HepG2 (cell line): ENCODE measurements at regions not wholly inside any gene's neighbourhood (a gene's known extent, or its start where the extent isn't known, plus 50 kb on each side); places are given as distances from the start of the nearest gene placed in this dataset.

Experiments used
- ATAC-seq: fragments of 200-7000 bp; cut with Tn5 transposase; 3 replicates; pipeline ENCODE4 v1.9.1; 2020; ENCODE audit warnings: mild to moderate bottlenecking, moderate library complexity
- BruUV-seq: library from RNA; stranded (reverse); fragments of 400-500 nt; replicated peaks from 2 replicates; lab custom pipeline; 2021; lab: Mats Ljungman, UMichigan
- CTCF ChIA-PET: fragments of 300-600 bp; formaldehyde crosslinking; extraction: SDS; loops from one replicate; lab custom pipeline; 2021; ENCODE audit warnings: low total read pairs, inconsistent platforms, low intra/inter-chr PET ratio; lab: Yijun Ruan, JAX
- POLR2A ChIA-PET: fragments of 350-600 bp; sonication (Branson Sonifier 250); formaldehyde crosslinking; loops from one replicate; lab custom pipeline; 2020; ENCODE audit warnings: antibody characterized with exemption, inconsistent platforms; lab: Yijun Ruan, JAX
- DNase-seq: peaks from one replicate; pipeline ENCODE4 v3.0.0-alpha.2; 2015; ENCODE audit warnings: low spot score
- FAIRE-seq: peaks from 3 replicates; lab custom pipeline; 2011; peaks lifted over from hg19 to GRCh38; lab: Jason Lieb, UNC
- H2AFZ ChIP-seq: one replicate; pipeline ENCODE4 v1.6.1; 2011; ENCODE audit warnings: low read length, inconsistent platforms
- H3K27ac ChIP-seq: fragments of 300-600 bp; 3 replicates; pipeline ENCODE4 v1.8.0; 2011; ENCODE audit warnings: mixed run types, mild to moderate bottlenecking, mixed read lengths, low read length, inconsistent platforms; ENCODE audit not compliant: insufficient read depth; ENCODE audit errors: extremely low read length
- H3K27me3 ChIP-seq, 2 experiments: fragments of 200-600 bp in 1 of 2; 2 replicates in 1 of 2; 3 replicates in 1 of 2; pipeline versions ENCODE4 v1.6.0 to v1.8.0; 2011; ENCODE audit warnings: low read length in 2 of 2, mild to moderate bottlenecking in 2 of 2, moderate library complexity in 2 of 2, inconsistent platforms in 1 of 2; ENCODE audit not compliant: insufficient read depth in 2 of 2, control insufficient read depth in 1 of 2
- H3K36me3 ChIP-seq, 2 experiments: fragments of 200-600 bp in 1 of 2; replicated peaks in 1 of 2; 2 replicates in 1 of 2; 3 replicates in 1 of 2; pipeline versions ENCODE4 v1.5.1 to v1.8.0; 2011; ENCODE audit warnings: low read length in 2 of 2, inconsistent platforms in 1 of 2; ENCODE audit not compliant: insufficient read depth in 2 of 2, control insufficient read depth in 1 of 2
- H3K4me1 ChIP-seq: 2 replicates; pipeline ENCODE4 v1.5.1; 2012; ENCODE audit warnings: low read length, inconsistent platforms; ENCODE audit not compliant: insufficient read depth
- H3K4me2 ChIP-seq: 2 replicates; pipeline ENCODE4 v1.6.0; 2011; ENCODE audit warnings: low read depth, low read length, inconsistent platforms
- H3K4me3 ChIP-seq, 3 experiments: fragments of 200-600 bp in 1 of 3; sonication (generic), shearing (Covaris generic) in 1 of 3; replicated peaks in 1 of 3; 2 replicates each; pipeline ENCODE4 v1.5.1; 2011 to 2016; ENCODE audit warnings: low read length in 3 of 3, inconsistent platforms in 2 of 3, low read depth in 2 of 3, mild to moderate bottlenecking in 2 of 3, control low read depth in 1 of 3, mixed read lengths in 1 of 3; ENCODE audit not compliant: insufficient read depth in 1 of 3
- H3K79me2 ChIP-seq: one replicate; pipeline ENCODE4 v1.6.1; 2011; ENCODE audit warnings: low read length, inconsistent platforms; ENCODE audit not compliant: insufficient read depth
- H3K9ac ChIP-seq: 2 replicates; pipeline ENCODE4 v1.6.0; 2011; ENCODE audit warnings: mild to moderate bottlenecking, low read depth, low read length, inconsistent platforms; ENCODE audit not compliant: insufficient read depth
- H3K9me3 ChIP-seq: 2 replicates; pipeline ENCODE4 v1.5.1; 2012; ENCODE audit warnings: mild to moderate bottlenecking, low read length
- H4K20me1 ChIP-seq: 2 replicates; pipeline ENCODE4 v1.6.0; 2011; ENCODE audit warnings: inconsistent platforms, mild to moderate bottlenecking, low read length, moderate library complexity; ENCODE audit not compliant: insufficient read depth
- DMAP1 ChIP-seq: IDR thresholded peaks from 2 replicates; pipeline ENCODE4 v1.6.1; 2016
- EEA1 ChIP-seq: sonication (generic); formaldehyde crosslinking; IDR thresholded peaks from 2 replicates; pipeline ENCODE4 v1.5.1; 2020; ENCODE audit warnings: mild to moderate bottlenecking, missing genetic modification reagents, borderline replicate concordance
- GPN1 ChIP-seq: sonication (generic); formaldehyde crosslinking; IDR thresholded peaks from 2 replicates; pipeline ENCODE4 v1.5.1; 2020; ENCODE audit warnings: missing genetic modification reagents, borderline replicate concordance
- HOXA9 ChIP-seq: sonication (generic); formaldehyde crosslinking; IDR thresholded peaks from 2 replicates; pipeline ENCODE4 v1.8.1; 2022; ENCODE audit warnings: missing genetic modification reagents, mild to moderate bottlenecking, moderate library complexity, borderline replicate concordance
- MXD4 ChIP-seq: IDR thresholded peaks from 2 replicates; pipeline ENCODE4 v1.6.1; 2016; ENCODE audit warnings: mild to moderate bottlenecking, missing biosample characterization, missing genetic modification reagents
- NCOA1 ChIP-seq: sonication (generic); formaldehyde crosslinking; IDR thresholded peaks from 2 replicates; pipeline ENCODE4 v1.9.0; 2021; ENCODE audit warnings: missing genetic modification reagents
- NR2C2 ChIP-seq: sonication (generic); formaldehyde crosslinking; IDR thresholded peaks from 2 replicates; pipeline ENCODE4 v1.4.0; 2020; ENCODE audit warnings: missing genetic modification reagents, mild to moderate bottlenecking, moderate library complexity, borderline replicate concordance
- SIX1 ChIP-seq: sonication (generic); formaldehyde crosslinking; IDR thresholded peaks from 2 replicates; pipeline ENCODE4 v1.4.0; 2020; ENCODE audit warnings: missing genetic modification reagents, borderline replicate concordance
- SSRP1 ChIP-seq: IDR thresholded peaks from 2 replicates; pipeline ENCODE4 v1.6.1; 2016; ENCODE audit warnings: control low read depth
- STAT5B ChIP-seq: sonication (generic); formaldehyde crosslinking; IDR thresholded peaks from 2 replicates; pipeline ENCODE4 v1.4.0; 2020; ENCODE audit warnings: missing genetic modification reagents
- ZNF333 ChIP-seq: sonication (generic); formaldehyde crosslinking; IDR thresholded peaks from 2 replicates; pipeline ENCODE4 v1.4.0; 2020; ENCODE audit warnings: mild to moderate bottlenecking, missing genetic modification reagents, borderline replicate concordance
- ZNF441 ChIP-seq: sonication (generic); formaldehyde crosslinking; IDR thresholded peaks from 2 replicates; pipeline ENCODE4 v1.7.0; 2021; ENCODE audit warnings: missing genetic modification reagents, borderline replicate concordance
- ZNF543 ChIP-seq: sonication (generic); formaldehyde crosslinking; IDR thresholded peaks from 2 replicates; pipeline ENCODE4 v1.4.0; 2020; ENCODE audit warnings: mild to moderate bottlenecking, missing genetic modification reagents
- ZNF749 ChIP-seq: sonication (generic); formaldehyde crosslinking; IDR thresholded peaks from 2 replicates; pipeline ENCODE4 v1.8.0; 2022; ENCODE audit warnings: mild to moderate bottlenecking, missing genetic modification reagents, moderate library complexity, borderline replicate concordance
- ZNF768 ChIP-seq: sonication (generic); formaldehyde crosslinking; IDR thresholded peaks from 2 replicates; pipeline ENCODE4 v1.4.0; 2020; ENCODE audit warnings: missing genetic modification reagents
- ZSCAN30 ChIP-seq: sonication (generic); formaldehyde crosslinking; IDR thresholded peaks from 2 replicates; pipeline ENCODE4 v1.5.0; 2020; ENCODE audit warnings: mild to moderate bottlenecking, missing genetic modification reagents
- WGBS: methylation state at CpG from one replicate; pipeline ENCODE4 v1.1.6; 2017; ENCODE audit warnings: low lambda C conversion rate; 5-methylcytosine and 5-hydroxymethylcytosine counted together
- in situ Hi-C: cut with HindIII; loops from 2 replicates; pipeline ENCODE4 v1.10.0; 2017; ENCODE audit warnings: low pct_unique_long_range_greater_than_20kb; ENCODE audit not compliant: extremely low pct_ligation_motif_present
- intact Hi-C: fragments of 100-400 bp; cut with micrococcal nuclease; formaldehyde crosslinking; loops from one replicate; pipeline ENCODE4 v1.10.0; 2022; ENCODE audit not compliant: unreplicated experiment
- TF ChIP-seq, protein P1 (sequence below): sonication (generic); formaldehyde crosslinking; IDR thresholded peaks from 2 replicates; pipeline ENCODE4 v1.4.0; 2020; ENCODE audit warnings: missing genetic modification reagents; ENCODE audit errors: not compliant biosample characterization
- TF ChIP-seq, protein P2 (sequence below): sonication (generic); formaldehyde crosslinking; IDR thresholded peaks from 2 replicates; pipeline ENCODE4 v1.4.0; 2020; ENCODE audit warnings: mild to moderate bottlenecking, missing genetic modification reagents

GRCh38 chr9:16214677-16215352 lies 655.7 kb downstream of the BNC2 start:
- H3K4me3 ChIP-seq: no peak overlapping the region
- H3K27me3 ChIP-seq: peaks cover 0 to 3% of the 10 kb centered on the region in 2 experiments; a peak in 2 of 5 replicates
- ChIA-PET CTCF (no interaction called here), POLR2A (no interaction called here)
- no peak overlapping the region for H3K4me2 ChIP-seq
- H3K27ac ChIP-seq: no peak overlapping the region
- H2AFZ ChIP-seq: no peak overlapping the region
- no peak overlapping the region for H3K9ac ChIP-seq
- no peaks in the 10 kb centered on the region for H3K9me3 ChIP-seq
- no peaks in the 10 kb centered on the region for H3K36me3 ChIP-seq
- no peaks in the 10 kb centered on the region for H3K4me1 ChIP-seq
- DNase-seq (no peak), ATAC-seq (no peak), FAIRE-seq (no peak)
- 25% methylated on average over 16 of the region's 16 CpGs for WGBS
- H4K20me1 ChIP-seq: no peaks in the 10 kb centered on the region
- in situ Hi-C loops (no loop called here), intact Hi-C loops (no loop called here)
- H3K79me2 ChIP-seq: no peaks in the 10 kb centered on the region
- no TSS peak for BruUV-seq
- TF ChIP-seq EEA1 (CRISPR knock-in tag): no peak
- no peak for TF ChIP-seq ZNF749 (CRISPR knock-in tag)
- TF ChIP-seq GPN1 (CRISPR knock-in tag): no peak
- TF ChIP-seq ZSCAN30 (CRISPR knock-in tag): no peak
- TF ChIP-seq STAT5B (CRISPR knock-in tag): no peak
- TF ChIP-seq NR2C2 (CRISPR knock-in tag): no peak
- no peak for TF ChIP-seq DMAP1 (CRISPR knock-in tag)
- TF ChIP-seq, protein P1, sequence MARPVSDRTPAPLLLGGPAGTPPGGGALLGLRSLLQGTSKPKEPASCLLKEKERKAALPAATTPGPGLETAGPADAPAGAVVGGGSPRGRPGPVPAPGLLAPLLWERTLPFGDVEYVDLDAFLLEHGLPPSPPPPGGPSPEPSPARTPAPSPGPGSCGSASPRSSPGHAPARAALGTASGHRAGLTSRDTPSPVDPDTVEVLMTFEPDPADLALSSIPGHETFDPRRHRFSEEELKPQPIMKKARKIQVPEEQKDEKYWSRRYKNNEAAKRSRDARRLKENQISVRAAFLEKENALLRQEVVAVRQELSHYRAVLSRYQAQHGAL (CRISPR knock-in tag): no peak
- no peak for TF ChIP-seq SIX1
- no peak for TF ChIP-seq SSRP1 (CRISPR knock-in tag)
- TF ChIP-seq HOXA9 (CRISPR knock-in tag): no peak
- no peak for TF ChIP-seq NCOA1
- TF ChIP-seq, protein P2, sequence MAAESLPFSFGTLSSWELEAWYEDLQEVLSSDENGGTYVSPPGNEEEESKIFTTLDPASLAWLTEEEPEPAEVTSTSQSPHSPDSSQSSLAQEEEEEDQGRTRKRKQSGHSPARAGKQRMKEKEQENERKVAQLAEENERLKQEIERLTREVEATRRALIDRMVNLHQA (CRISPR knock-in tag): no peak
- no peak for TF ChIP-seq ZNF768 (CRISPR knock-in tag)
- TF ChIP-seq MXD4 (CRISPR knock-in tag): no peak
- no peak for TF ChIP-seq ZNF333
- TF ChIP-seq ZNF543 (CRISPR knock-in tag): no peak
- no peak for TF ChIP-seq ZNF441 (CRISPR knock-in tag)
